ENCODE measurements at regions not wholly inside any gene's neighbourhood (a gene's known extent, or its start where the extent isn't known, plus 50 kb on each side); places are given as distances from the start of the nearest gene placed in this dataset.
A peak's percentile ranks its signal among the peaks of the same experiment; 100 is the strongest.

- Mint-ChIP-seq H3K36me3 (no peaks in the 10 kb centered on the region), H3K4me1 (no peaks in the 10 kb centered on the region), H3K27ac (peak overlapping the region in 2 of 7 donors; percentile 10 to 37), H3K4me3 (no peak overlapping the region), H3K9me3 (no peaks in the 10 kb centered on the region), H3K27me3 (no peaks in the 10 kb centered on the region)
- no peaks in the 10 kb centered on the region for H3K9me3 ChIP-seq (ENCODE audit: control insufficient read depth in 1 of 2, low read length in 2 of 2)
- intact Hi-C loops (cut with micrococcal nuclease), result loop anchor here (10.0 kb wide), 1 partner anchor 45 kb away; no protein-coding TSS in a partner anchor
- no peak for DNase-seq
- no peaks in the 10 kb centered on the region for H3K4me1 ChIP-seq (ENCODE audit: insufficient read depth, low read length)
- H3K36me3 ChIP-seq (ENCODE audit: insufficient read depth, low read length), result no peaks in the 10 kb centered on the region
- no peak overlapping the region for H3K4me3 ChIP-seq (ENCODE audit: low read length in 2 of 2)
- H3K27ac ChIP-seq (ENCODE audit: low read depth, low read length), result no peak overlapping the region
- ChIA-PET CTCF (ENCODE audit: partially characterized antibody) (interaction anchor here (1.1 kb wide), 1 partner anchor 33 kb away, joined by 3 read pairs; no protein-coding TSS in a partner anchor), POLR2A (ENCODE audit: partially characterized antibody) (no interaction called here)
- no peaks in the 10 kb centered on the region for H3K27me3 ChIP-seq (ENCODE audit: insufficient read depth, low read length)
Observed at GRCh38 chr2:105609746-105610402, 134.8 kb upstream of the NCK2 start.

GRCh38 chr2:105607920-105608504 lies 136.7 kb upstream of the NCK2 start:
- Histone ChIP-seq H3K27me3 (ENCODE audit: insufficient read depth, low read length) (no peaks in the 10 kb centered on the region), H3K4me1 (ENCODE audit: insufficient read depth, low read length) (no peaks in the 10 kb centered on the region), H3K4me3 (ENCODE audit: low read length in 2 of 2) (no peak overlapping the region), H3K9me3 (ENCODE audit: control insufficient read depth in 1 of 2, low read length in 2 of 2) (no peaks in the 10 kb centered on the region), H3K27ac (ENCODE audit: low read depth, low read length) (no peak overlapping the region), H3K36me3 (ENCODE audit: insufficient read depth, low read length) (no peaks in the 10 kb centered on the region)
- ChIA-PET POLR2A (ENCODE audit: partially characterized antibody) (no interaction called here), CTCF (ENCODE audit: partially characterized antibody) (no interaction called here)
- intact Hi-C loops (cut with micrococcal nuclease), result loop anchor here (10.0 kb wide), 1 partner anchor 47 kb away; no protein-coding TSS in a partner anchor
- DNase-seq, result no peak
- Mint-ChIP-seq H3K27ac (no peak overlapping the region), H3K9me3 (no peaks in the 10 kb centered on the region), H3K36me3 (no peaks in the 10 kb centered on the region), H3K4me1 (no peaks in the 10 kb centered on the region), H3K4me3 (no peak overlapping the region), H3K27me3 (no peaks in the 10 kb centered on the region)

GRCh38 chr2:105606081-105606480 lies 138.6 kb upstream of the NCK2 start:
- Histone ChIP-seq H3K4me3 (ENCODE audit: low read length in 2 of 2) (no peak overlapping the region), H3K36me3 (ENCODE audit: insufficient read depth, low read length) (no peaks in the 10 kb centered on the region), H3K27me3 (ENCODE audit: insufficient read depth, low read length) (no peaks in the 10 kb centered on the region), H3K27ac (ENCODE audit: low read depth, low read length) (no peak overlapping the region), H3K4me1 (ENCODE audit: insufficient read depth, low read length) (no peaks in the 10 kb centered on the region), H3K9me3 (ENCODE audit: control insufficient read depth in 1 of 2, low read length in 2 of 2) (no peaks in the 10 kb centered on the region)
- CTCF ChIA-PET (ENCODE audit: partially characterized antibody), result interaction anchor here (1.1 kb wide), 1 partner anchor 29 kb away, joined by 3 read pairs; no protein-coding TSS in a partner anchor
- H3K9me3 Mint-ChIP-seq, result no peaks in the 10 kb centered on the region
- POLR2A ChIA-PET (ENCODE audit: partially characterized antibody), result no interaction called here
- H3K27ac Mint-ChIP-seq, result peak overlapping the region in 1 of 7 donors; percentile 42
- no peak overlapping the region for H3K4me3 Mint-ChIP-seq
- intact Hi-C loops (cut with micrococcal nuclease), result loop anchor here (10.0 kb wide), 1 partner anchor 49 kb away; no protein-coding TSS in a partner anchor
- no peaks in the 10 kb centered on the region for H3K4me1 Mint-ChIP-seq
- no peak for DNase-seq
- no peaks in the 10 kb centered on the region for H3K27me3 Mint-ChIP-seq
- H3K36me3 Mint-ChIP-seq, result no peaks in the 10 kb centered on the region

GRCh38 chr2:105604938-105605337 lies 139.8 kb upstream of the NCK2 start:
- Mint-ChIP-seq H3K27me3 (no peaks in the 10 kb centered on the region), H3K36me3 (no peaks in the 10 kb centered on the region), H3K4me1 (no peaks in the 10 kb centered on the region), H3K9me3 (no peaks in the 10 kb centered on the region), H3K4me3 (no peak overlapping the region), H3K27ac (peak overlapping the region in 1 of 7 donors; percentile 58)
- H3K27me3 ChIP-seq (ENCODE audit: insufficient read depth, low read length), result no peaks in the 10 kb centered on the region
- intact Hi-C loops (cut with micrococcal nuclease), result loop anchor here (10.0 kb wide), 1 partner anchor 50 kb away; no protein-coding TSS in a partner anchor
- H3K4me1 ChIP-seq (ENCODE audit: insufficient read depth, low read length), result no peaks in the 10 kb centered on the region
- no peak overlapping the region for H3K4me3 ChIP-seq (ENCODE audit: low read length in 2 of 2)
- POLR2A ChIA-PET (ENCODE audit: partially characterized antibody), result no interaction called here
- no peaks in the 10 kb centered on the region for H3K36me3 ChIP-seq (ENCODE audit: insufficient read depth, low read length)
- H3K9me3 ChIP-seq (ENCODE audit: control insufficient read depth in 1 of 2, low read length in 2 of 2), result no peaks in the 10 kb centered on the region
- DNase-seq, result no peak
- H3K27ac ChIP-seq (ENCODE audit: low read depth, low read length), result no peak overlapping the region
- CTCF ChIA-PET (ENCODE audit: partially characterized antibody), result no interaction called here

GRCh38 chr2:105600949-105601794 lies 143.5 kb upstream of the NCK2 start:
- Mint-ChIP-seq H3K4me3 (no peak overlapping the region), H3K4me1 (no peaks in the 10 kb centered on the region), H3K36me3 (no peaks in the 10 kb centered on the region), H3K27ac (no peak overlapping the region), H3K27me3 (peaks cover 0 to 1% of the 10 kb centered on the region in 2 donors), H3K9me3 (no peaks in the 10 kb centered on the region)
- no peaks in the 10 kb centered on the region for H3K9me3 ChIP-seq (ENCODE audit: control insufficient read depth in 1 of 2, low read length in 2 of 2)
- H3K4me1 ChIP-seq (ENCODE audit: insufficient read depth, low read length), result no peaks in the 10 kb centered on the region
- DNase-seq, result no peak
- ChIA-PET POLR2A (ENCODE audit: partially characterized antibody) (no interaction called here), CTCF (ENCODE audit: partially characterized antibody) (interaction anchor here (1.2 kb wide), 1 partner anchor 25 kb away, joined by 3 read pairs; no protein-coding TSS in a partner anchor)
- intact Hi-C loops (cut with micrococcal nuclease), result loop anchor here (10.0 kb wide), 1 partner anchor 54 kb away; no protein-coding TSS in a partner anchor
- no peaks in the 10 kb centered on the region for H3K27me3 ChIP-seq (ENCODE audit: insufficient read depth, low read length)
- no peak overlapping the region for H3K27ac ChIP-seq (ENCODE audit: low read depth, low read length)
- H3K4me3 ChIP-seq (ENCODE audit: low read length in 2 of 2), result no peak overlapping the region
- H3K36me3 ChIP-seq (ENCODE audit: insufficient read depth, low read length), result no peaks in the 10 kb centered on the region

- Histone ChIP-seq H3K4me1 (ENCODE audit: insufficient read depth, low read length) (no peaks in the 10 kb centered on the region), H3K27ac (ENCODE audit: low read depth, low read length) (no peak overlapping the region), H3K9me3 (ENCODE audit: control insufficient read depth in 1 of 2, low read length in 2 of 2) (no peaks in the 10 kb centered on the region), H3K36me3 (ENCODE audit: insufficient read depth, low read length) (no peaks in the 10 kb centered on the region), H3K27me3 (ENCODE audit: insufficient read depth, low read length) (no peaks in the 10 kb centered on the region), H3K4me3 (ENCODE audit: low read length in 2 of 2) (no peak overlapping the region)
- intact Hi-C loops (cut with micrococcal nuclease), result loop anchor here (10.0 kb wide), 1 partner anchor 54 kb away; no protein-coding TSS in a partner anchor
- Mint-ChIP-seq H3K4me3 (no peak overlapping the region), H3K36me3 (no peaks in the 10 kb centered on the region), H3K27ac (no peak overlapping the region), H3K27me3 (peaks cover 0 to 1% of the 10 kb centered on the region in 2 donors), H3K4me1 (no peaks in the 10 kb centered on the region), H3K9me3 (no peaks in the 10 kb centered on the region)
- no peak for DNase-seq
- POLR2A ChIA-PET (ENCODE audit: partially characterized antibody), result no interaction called here
- CTCF ChIA-PET (ENCODE audit: partially characterized antibody), result interaction anchor here (1.2 kb wide), 1 partner anchor 24 kb away, joined by 3 read pairs; no protein-coding TSS in a partner anchor
Observed at GRCh38 chr2:105600602-105600948, 144.1 kb upstream of the NCK2 start.

- no peaks in the 10 kb centered on the region for H3K9me3 Mint-ChIP-seq
- Histone ChIP-seq H3K27me3 (ENCODE audit: insufficient read depth, low read length) (no peaks in the 10 kb centered on the region), H3K4me1 (ENCODE audit: insufficient read depth, low read length) (no peaks in the 10 kb centered on the region), H3K9me3 (ENCODE audit: control insufficient read depth in 1 of 2, low read length in 2 of 2) (no peaks in the 10 kb centered on the region), H3K4me3 (ENCODE audit: low read length in 2 of 2) (no peak overlapping the region), H3K36me3 (ENCODE audit: insufficient read depth, low read length) (no peaks in the 10 kb centered on the region), H3K27ac (ENCODE audit: low read depth, low read length) (no peak overlapping the region)
- no peaks in the 10 kb centered on the region for H3K36me3 Mint-ChIP-seq
- no peak overlapping the region for H3K4me3 Mint-ChIP-seq
- no peak for DNase-seq
- intact Hi-C loops (cut with micrococcal nuclease), result loop anchor here (10.0 kb wide), 1 partner anchor 55 kb away; no protein-coding TSS in a partner anchor
- H3K27me3 Mint-ChIP-seq, result peaks cover 0 to 1% of the 10 kb centered on the region in 2 donors
- ChIA-PET CTCF (ENCODE audit: partially characterized antibody) (no interaction called here), POLR2A (ENCODE audit: partially characterized antibody) (no interaction called here)
- no peaks in the 10 kb centered on the region for H3K4me1 Mint-ChIP-seq
- no peak overlapping the region for H3K27ac Mint-ChIP-seq
Observed at GRCh38 chr2:105600037-105600442, 144.7 kb upstream of the NCK2 start.

All from CD4-positive, alpha-beta memory T cell (primary cell).